Adrenal gland (tissue), 9 donors: ENCODE measurements at regions not wholly inside any gene's neighbourhood (a gene's known extent, or its start where the extent isn't known, plus 50 kb on each side); places are given as distances from the start of the nearest gene placed in this dataset.

Experiments used
- DNase-seq, 7 donors: peaks; one replicate each; pipeline ENCODE4 v3.0.0-alpha.2; 2019 to 2020
- H3K27ac ChIP-seq, 5 donors: fragments of 200-600 bp; sonication (generic) in 4 of 5; 1 replicate in 3 of 5; 2 replicates in 2 of 5; pipeline versions ENCODE4 v1.5.1 to v1.8.0; 2016 to 2020; ENCODE audit warnings: mild to moderate bottlenecking in 1 of 5
- H3K27me3 ChIP-seq: fragments of 200-600 bp; 2 replicates; pipeline ENCODE4 v1.8.0; 2021
- H3K36me3 ChIP-seq, 2 donors: fragments of 200-600 bp; replicated peaks in 1 of 2; 1 replicate in 1 of 2; 2 replicates in 1 of 2; pipeline versions ENCODE4 v1.5.1 to v1.8.0; 2018 to 2022
- H3K4me1 ChIP-seq, 2 donors: fragments of 200-600 bp; replicated peaks in 1 of 2; 1 replicate in 1 of 2; 2 replicates in 1 of 2; pipeline versions ENCODE4 v1.5.1 to v1.8.0; 2018 to 2021
- H3K4me3 ChIP-seq, 4 donors: fragments of 200-600 bp; sonication (generic) in 3 of 4; one replicate each; pipeline ENCODE4 v1.5.1; 2016 to 2018
- H3K9me3 ChIP-seq, 3 donors: fragments of 200-600 bp; sonication (generic) in 1 of 3; replicated peaks in 1 of 3; 1 replicate in 2 of 3; 2 replicates in 1 of 3; pipeline versions ENCODE4 v1.5.1 to v1.8.0; 2016 to 2021
- POLR2A ChIP-seq, 2 donors: fragments of 450-650 bp; IDR thresholded peaks; one replicate each; pipeline ENCODE4 v1.6.1; 2017; ENCODE audit warnings: antibody characterized with exemption in 2 of 2, mild to moderate bottlenecking in 2 of 2, moderate library complexity in 1 of 2
- WGBS, 4 donors: extraction: QIAGEN DNeasy Blood & Tissue Kit in 2 of 4; methylation state at CpG; one replicate each; pipeline versions ENCODE4 v1.1.5 to v1.1.7; 2013 to 2017; 5-methylcytosine and 5-hydroxymethylcytosine counted together
- intact Hi-C, 2 donors: fragments of 100-400 bp; cut with DNase I; formaldehyde crosslinking; loops; one replicate each; pipeline versions ENCODE4 v1.14.1 to v1.15.0; 2022 to 2023
- TF ChIP-seq, protein P1 (sequence below), 6 experiments: fragments of 450-650 bp in 4 of 6; fragments of 200-600 bp in 2 of 6; sonication (generic) in 1 of 6; IDR thresholded peaks; 1 replicate in 5 of 6; 2 replicates in 1 of 6; pipeline versions ENCODE4 v1.5.1 to v1.8.0; 2016 to 2021; ENCODE audit warnings: antibody characterized with exemption in 6 of 6, mild to moderate bottlenecking in 2 of 6, moderate library complexity in 1 of 6
- donor health status: healthy with polysubstance abuse.
- donor health status: Bipolar disorder and iron deficiency.
- donor health status: DM: yes; HTN: yes; CAD: no.
- donor health status: DM: no; HTN: no; CAD: no.
- donor health status: DM: no; HTN: no; CAD: no.

DNA sequence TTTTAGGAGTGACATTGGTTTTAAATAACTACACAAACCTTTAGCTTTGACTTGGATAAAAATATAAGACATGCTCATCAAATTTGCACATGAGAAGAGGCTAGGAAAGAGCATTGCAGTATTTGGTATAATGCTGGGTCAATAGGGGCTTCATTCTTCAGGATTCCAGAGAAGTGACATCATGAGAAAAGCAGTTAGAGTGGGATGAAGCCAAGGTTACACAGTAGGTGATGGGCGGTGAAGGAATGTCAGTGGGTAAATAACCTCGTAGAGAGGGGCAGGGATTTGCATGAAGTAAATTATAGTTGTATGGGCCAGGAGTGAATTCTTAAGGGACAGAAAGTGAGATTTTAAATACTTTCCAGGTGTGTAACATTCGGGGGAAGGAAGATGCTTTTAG, 216.2 kb downstream of the RFPL4B start:
- 52 to 60% (median 55%) methylated on average over 3 of the region's 3 CpGs for WGBS, 4 donors
- intact Hi-C loops, result no loop called here
- no peak overlapping the region for H3K27ac ChIP-seq
- H3K4me1 ChIP-seq, result no peaks in the 10 kb centered on the region
- TF ChIP-seq, protein P1, sequence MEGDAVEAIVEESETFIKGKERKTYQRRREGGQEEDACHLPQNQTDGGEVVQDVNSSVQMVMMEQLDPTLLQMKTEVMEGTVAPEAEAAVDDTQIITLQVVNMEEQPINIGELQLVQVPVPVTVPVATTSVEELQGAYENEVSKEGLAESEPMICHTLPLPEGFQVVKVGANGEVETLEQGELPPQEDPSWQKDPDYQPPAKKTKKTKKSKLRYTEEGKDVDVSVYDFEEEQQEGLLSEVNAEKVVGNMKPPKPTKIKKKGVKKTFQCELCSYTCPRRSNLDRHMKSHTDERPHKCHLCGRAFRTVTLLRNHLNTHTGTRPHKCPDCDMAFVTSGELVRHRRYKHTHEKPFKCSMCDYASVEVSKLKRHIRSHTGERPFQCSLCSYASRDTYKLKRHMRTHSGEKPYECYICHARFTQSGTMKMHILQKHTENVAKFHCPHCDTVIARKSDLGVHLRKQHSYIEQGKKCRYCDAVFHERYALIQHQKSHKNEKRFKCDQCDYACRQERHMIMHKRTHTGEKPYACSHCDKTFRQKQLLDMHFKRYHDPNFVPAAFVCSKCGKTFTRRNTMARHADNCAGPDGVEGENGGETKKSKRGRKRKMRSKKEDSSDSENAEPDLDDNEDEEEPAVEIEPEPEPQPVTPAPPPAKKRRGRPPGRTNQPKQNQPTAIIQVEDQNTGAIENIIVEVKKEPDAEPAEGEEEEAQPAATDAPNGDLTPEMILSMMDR (IDR thresholded peaks at IDR 0.05), result no peak
- TF ChIP-seq POLR2A (IDR thresholded peaks at IDR 0.05), result no peak
- no peaks in the 10 kb centered on the region for H3K27me3 ChIP-seq
- no peak overlapping the region for H3K4me3 ChIP-seq
- no peak for DNase-seq
- H3K36me3 ChIP-seq, result no peaks in the 10 kb centered on the region
- H3K9me3 ChIP-seq, result no peaks in the 10 kb centered on the region

DNA sequence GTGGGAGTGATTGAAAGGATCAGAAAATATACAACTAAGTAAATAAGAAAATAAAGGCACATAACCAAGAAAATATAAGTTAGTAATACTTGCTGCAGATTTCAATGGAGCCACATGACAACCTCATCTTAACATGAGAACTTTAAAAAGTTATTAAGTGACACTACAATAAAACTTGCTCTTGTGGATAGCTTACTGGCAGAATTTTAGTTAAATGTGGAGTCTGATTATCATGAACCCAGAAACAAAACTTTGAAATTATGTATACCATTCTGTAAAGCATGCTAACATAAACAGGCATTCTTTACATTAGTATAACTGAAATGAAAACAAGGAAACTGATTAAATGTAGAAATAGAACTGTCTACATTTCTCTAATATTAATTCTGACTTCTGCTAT, 220.9 kb downstream of the RFPL4B start:
- TF ChIP-seq, protein P1 (IDR thresholded peaks at IDR 0.05), result no peak
- no peak for TF ChIP-seq POLR2A (IDR thresholded peaks at IDR 0.05)
- no peak overlapping the region for H3K4me3 ChIP-seq
- intact Hi-C loops, result no loop called here
- no peak overlapping the region for H3K27ac ChIP-seq
- no peaks in the 10 kb centered on the region for H3K4me1 ChIP-seq
- H3K9me3 ChIP-seq, result no peaks in the 10 kb centered on the region
- H3K36me3 ChIP-seq, result no peaks in the 10 kb centered on the region
- no peak for DNase-seq
- no peaks in the 10 kb centered on the region for H3K27me3 ChIP-seq

DNA sequence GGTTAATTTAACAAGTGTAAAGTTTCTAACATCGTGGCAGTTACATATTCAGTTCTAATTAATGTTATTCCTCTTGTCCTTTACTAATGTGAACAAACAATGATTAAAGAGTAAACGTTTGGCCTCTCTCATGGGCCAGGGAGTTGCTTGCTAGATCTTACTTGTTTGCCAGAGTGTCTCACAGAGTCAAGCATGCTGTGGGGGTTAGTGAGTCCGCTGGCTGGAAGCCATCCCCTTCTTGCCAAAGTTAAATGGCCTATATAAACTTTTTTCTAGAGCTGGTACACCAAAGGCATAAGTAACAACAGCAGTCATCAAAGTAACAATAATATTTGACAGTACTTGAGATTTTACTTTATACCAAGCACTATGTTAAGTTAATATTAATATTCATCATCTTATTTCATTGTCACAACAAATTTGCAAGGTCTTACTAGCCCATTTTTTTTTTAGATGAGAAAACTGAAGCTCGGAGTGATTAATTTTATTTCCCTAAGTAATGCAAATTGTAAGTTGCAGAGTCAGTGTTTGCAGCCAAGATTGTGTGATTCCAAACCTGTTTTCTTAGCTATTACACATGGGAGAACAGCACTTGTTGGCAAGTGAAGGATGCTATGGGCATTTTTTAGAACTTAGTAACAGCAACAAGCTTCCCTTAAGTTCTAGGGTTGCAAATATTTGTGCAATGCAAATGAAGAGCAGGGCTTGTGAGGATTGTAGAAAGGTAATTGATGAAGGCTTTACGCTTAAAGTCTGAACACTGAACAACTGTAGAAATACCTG, 224.5 kb downstream of the RFPL4B start:
- WGBS, 4 donors, result 55 to 63% (median 58%) methylated on average over 5 of the region's 5 CpGs
- H3K36me3 ChIP-seq, result no peaks in the 10 kb centered on the region
- intact Hi-C loops, result no loop called here
- peak in 2 of 7 donors; percentile 4 to 16 for DNase-seq
- no peaks in the 10 kb centered on the region for H3K9me3 ChIP-seq
- no peak overlapping the region for H3K4me3 ChIP-seq
- H3K27ac ChIP-seq, result no peak overlapping the region
- H3K4me1 ChIP-seq, result no peaks in the 10 kb centered on the region
- TF ChIP-seq, protein P1 (IDR thresholded peaks at IDR 0.05), result no peak
- H3K27me3 ChIP-seq, result no peaks in the 10 kb centered on the region

DNA sequence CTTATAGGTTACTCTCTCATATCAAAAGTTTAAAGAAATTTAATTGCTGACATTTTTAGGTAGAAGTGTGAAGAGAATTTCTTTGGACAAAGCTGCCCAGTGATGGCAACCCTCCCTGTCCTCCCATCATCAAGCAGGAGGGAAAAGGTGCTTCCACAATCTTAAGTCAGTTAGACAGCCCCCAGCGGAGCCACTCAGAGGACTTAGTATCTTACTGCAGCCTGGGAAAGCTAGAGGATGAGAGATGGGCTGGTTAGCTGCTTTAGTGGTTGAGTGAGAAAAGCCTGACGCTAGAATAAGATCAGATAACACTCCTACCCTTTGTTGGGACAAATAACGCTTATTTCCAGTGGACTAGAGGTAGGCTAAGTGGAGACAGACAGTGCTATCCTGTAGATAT, 227.1 kb downstream of the RFPL4B start:
- no peaks in the 10 kb centered on the region for H3K4me1 ChIP-seq
- intact Hi-C loops, result no loop called here
- H3K27ac ChIP-seq, result no peak overlapping the region
- 68 to 84% (median 82%) methylated on average over 3 of the region's 3 CpGs for WGBS, 4 donors
- DNase-seq, result no peak
- no peaks in the 10 kb centered on the region for H3K27me3 ChIP-seq
- H3K36me3 ChIP-seq, result no peaks in the 10 kb centered on the region
- H3K9me3 ChIP-seq, result no peaks in the 10 kb centered on the region
- no peak for TF ChIP-seq POLR2A (IDR thresholded peaks at IDR 0.05)
- TF ChIP-seq, protein P1 (IDR thresholded peaks at IDR 0.05), result no peak
- H3K4me3 ChIP-seq, result no peak overlapping the region
